ENCODE measurements at regions not wholly inside any gene's neighbourhood (a gene's known extent, or its start where the extent isn't known, plus 50 kb on each side); places are given as distances from the start of the nearest gene placed in this dataset.
"Not testable (repeated sequence)": the region's sequence is repeated elsewhere in the genome, so short reads cannot be mapped to it uniquely, and the experiment has no call there.

DNA sequence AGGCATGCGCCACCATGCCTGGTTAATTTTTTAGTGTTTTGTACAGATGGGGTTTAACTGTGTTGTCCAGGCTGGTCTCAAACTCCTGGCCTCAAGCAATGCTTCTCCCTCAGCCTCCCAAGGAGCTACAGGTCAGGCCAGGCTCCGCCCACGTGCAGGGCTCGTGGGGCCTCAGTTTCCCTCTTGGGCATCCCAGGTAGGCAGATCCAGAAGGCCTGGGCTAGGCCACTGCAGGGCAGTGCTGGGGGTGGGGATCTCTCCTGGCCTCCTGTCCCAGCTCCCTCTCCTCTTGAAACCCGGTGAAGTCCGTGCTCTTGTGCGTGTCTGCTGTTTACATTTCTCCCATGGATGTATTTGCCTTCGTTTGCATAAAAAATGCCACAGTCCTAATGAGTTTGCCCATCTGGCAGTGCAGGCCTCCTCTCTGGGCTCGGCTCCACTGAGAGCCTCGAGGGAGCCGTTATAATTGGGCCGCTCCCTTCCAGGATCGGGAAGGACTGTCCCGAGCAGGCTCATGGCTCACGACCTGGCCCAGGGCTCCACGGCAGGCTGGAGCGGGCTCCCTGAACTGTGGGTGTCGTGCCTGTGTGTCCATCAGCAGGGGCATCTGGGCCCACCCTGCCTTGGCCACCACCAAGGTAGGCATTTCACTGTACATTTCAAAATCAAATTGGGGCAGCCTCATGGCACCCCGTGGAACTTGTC, 52.6 kb upstream of the RUFY1 start:
- no peak for DNase-seq

- no peak for DNase-seq
Observed at GRCh38 chr5:179495906-179496455, 54.4 kb upstream of the RUFY1 start.

DNA sequence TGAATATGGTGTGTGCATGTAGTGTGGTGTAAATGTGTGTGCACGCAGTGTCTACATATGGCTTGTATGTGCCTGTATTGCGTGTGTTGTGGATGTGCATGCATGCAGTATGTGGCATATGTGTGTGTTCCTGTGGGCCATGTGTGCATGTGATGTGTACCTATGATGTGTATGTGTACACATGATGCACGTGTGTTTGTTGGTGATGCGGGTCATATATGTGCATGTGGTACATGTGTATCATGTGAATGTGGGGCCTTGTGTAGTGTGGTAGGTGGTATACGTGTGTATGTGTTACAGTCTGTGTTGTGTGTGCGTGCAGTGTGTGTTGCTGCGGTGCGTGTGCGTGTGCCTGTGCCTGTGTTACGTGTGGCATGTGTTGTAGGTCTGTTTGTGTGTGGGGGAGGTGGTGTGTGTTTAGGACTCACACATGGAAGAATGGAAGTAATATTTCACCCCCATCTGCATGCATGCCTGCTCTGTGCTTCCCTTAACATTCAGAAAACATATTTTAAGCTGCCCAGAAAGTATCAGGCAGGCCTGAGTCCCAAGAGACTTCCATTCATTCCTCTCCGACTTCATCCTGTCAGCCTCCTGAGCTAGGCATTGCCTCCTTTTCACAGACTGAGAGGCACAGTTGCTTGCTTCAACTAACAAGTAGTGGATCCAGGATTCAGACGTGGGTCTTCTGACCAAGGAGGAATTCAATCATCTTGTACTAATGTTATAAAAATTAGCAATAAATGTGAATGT, 55.4 kb upstream of the RUFY1 start:
- no peak for DNase-seq

DNA sequence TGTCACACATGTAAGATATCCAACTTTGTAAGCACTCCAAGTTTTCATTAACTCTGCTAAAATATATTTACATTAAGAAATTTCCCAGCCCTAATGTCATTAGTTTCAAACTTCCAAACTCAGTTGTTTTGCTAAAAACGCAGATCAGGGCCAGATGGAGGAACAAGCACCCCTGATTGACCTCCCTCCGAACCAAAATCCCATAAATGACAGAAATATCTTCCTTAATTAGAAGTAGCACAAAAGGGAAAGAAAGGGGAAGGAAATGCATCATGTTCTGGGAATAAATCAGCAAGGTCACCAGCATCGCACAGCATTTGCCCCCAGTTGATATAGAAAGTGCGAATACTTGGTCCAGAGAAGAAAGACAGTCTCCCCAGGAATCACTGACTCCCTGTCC, 61.4 kb upstream of the RUFY1 start:
- DNase-seq = no peak

GRCh38 chr5:179488491-179488890, 61.9 kb upstream of the RUFY1 start:
- no peak for DNase-seq

DNA sequence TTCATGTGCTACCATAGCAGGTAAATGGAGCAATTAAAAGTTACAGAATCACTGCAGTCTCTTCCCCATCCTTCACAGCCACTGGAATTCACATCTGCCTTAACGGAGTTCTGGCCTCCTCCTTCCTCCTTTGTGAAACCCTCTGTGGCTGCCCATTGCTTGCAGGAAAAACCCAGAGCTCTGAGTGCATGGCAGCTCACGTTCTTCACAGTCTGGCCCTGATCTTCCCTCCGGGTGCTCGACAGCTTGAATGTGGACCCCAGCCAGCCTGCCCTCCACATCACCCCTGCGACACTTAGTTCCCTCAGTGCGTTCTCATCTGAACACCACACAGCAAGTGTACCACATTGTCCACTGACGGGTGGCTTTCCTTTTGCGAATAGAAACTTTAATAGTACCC, 63.2 kb upstream of the RUFY1 start:
- no peak for DNase-seq

- DNase-seq = no peak
Observed at GRCh38 chr5:179486596-179487051, 63.7 kb upstream of the RUFY1 start.

- no peak for DNase-seq
Observed at GRCh38 chr5:179485845-179486575, 64.3 kb upstream of the RUFY1 start.

DNA sequence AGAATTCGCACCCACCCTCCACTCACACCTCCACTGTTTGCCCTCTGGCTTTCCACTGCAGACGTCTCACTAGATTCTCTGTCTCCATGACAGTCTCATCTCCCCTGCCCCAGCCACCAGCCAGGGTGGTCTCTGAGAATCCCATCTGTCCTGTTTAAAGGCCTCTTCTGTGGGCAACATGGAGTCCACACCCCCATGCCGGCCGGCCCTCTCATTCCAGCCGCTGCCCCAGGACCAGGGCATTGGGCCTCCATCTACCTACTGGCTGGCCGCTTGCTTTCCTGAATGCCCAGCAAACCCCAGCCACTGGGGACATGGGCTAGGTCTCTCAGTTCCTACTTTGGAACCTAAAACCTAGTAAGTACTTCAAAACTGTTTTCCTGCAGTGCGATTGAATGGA, 65.6 kb upstream of the RUFY1 start:
- DNase-seq = no peak

DNA sequence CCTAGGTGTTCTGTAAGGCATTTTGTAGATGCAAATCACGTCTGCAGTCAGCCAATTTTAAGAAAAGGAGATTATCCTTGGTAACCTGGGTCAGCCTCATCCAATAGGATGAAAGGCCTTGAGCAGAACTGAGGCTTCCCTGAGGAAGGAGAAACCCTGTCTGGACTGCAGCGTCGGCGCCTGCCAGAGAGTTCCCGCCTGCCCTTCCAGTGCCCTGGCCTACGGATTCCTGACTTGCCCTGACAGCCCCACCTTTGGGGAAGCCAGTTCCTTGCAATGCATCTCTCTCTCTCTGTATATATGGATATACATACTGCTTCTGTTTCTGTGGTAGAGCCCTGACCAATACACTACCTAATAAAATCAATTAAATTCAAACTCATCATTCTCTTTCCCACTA, 66.2 kb upstream of the RUFY1 start:
- DNase-seq = no peak

DNA sequence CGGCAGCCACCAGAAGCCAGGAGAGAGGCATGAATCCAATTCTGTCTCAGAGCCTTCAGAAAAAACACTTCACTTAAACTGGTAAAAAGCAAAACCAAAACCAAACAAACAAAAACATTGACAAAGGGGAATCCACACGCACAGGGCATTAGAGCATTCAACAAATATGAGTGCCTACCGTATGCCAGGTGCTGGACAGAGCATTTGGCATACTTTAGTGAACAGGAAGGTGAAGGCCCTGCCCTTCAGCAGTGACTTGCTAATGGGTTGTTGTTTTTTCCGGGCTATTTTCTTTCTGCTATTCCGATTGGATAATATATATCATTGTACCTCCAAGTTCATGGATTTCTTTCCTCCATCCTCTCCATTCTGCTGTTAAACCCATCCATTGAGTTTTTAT, 71.7 kb upstream of the RUFY1 start:
- no peak for DNase-seq

GRCh38 chr5:179475208-179475751, 75.1 kb upstream of the RUFY1 start:
- no peak for DNase-seq

- no peak for DNase-seq
Observed at GRCh38 chr5:179472641-179473040, 77.7 kb upstream of the RUFY1 start.

DNA sequence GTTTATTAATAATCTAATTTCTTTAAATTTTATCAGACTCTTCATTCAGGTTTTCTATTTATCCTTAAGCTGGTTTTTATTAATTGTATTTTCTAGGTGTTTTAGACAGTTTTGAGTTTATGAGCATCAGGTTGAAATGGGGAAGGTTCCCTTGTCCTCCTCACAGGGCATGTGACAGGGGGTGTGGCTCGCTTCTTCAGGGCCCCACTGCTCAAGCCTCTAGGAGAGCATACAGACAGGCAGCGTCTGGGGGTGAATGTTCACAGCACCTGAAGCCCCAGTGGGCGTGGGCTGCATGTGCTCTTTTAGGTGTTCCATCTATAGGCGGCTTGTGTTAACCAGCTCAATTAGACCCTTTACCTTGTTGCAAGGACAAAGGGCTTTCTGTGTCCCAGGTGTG, 78.2 kb upstream of the RUFY1 start:
- DNase-seq = no peak

DNA sequence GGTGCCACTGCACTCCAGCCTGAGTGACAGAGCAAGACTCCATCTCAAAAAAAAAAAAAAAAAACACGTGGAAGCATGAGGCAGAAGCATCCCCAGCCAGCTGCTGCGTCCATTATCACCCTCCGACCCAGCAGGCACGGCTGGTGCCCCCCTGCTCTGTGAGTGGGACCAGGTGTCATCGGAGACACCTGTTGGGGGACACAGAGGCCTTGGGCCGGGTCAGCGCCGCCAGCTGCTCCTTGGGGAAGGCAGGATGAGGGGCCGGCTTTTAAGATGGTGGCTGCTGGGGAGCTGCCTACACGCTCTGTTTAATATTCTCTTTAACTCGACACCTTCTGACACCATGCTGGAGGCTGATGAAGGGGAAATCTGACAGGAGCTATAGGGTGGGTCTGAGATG, 80.2 kb upstream of the RUFY1 start:
- no peak for DNase-seq

DNA sequence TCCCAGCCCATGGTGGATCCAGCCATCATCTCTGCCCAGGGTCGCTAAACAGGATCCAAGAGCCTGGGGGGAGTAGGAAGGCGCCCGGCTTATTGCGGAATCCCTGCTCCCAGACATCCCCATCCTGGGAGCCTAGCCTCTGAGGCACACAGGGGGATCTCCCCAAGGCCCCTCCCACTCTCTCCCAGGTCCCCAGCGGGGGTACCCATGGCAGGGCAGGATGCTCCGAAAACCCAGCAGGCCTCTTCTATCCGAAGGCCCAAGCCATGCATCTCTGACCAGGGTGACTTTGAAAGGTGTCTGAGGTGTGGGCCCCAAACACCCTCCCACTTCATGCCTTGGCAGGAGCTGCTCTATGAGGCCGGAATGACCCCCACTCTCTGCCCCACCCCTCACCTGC, 81.7 kb upstream of the RUFY1 start:
- DNase-seq = no peak

GRCh38 chr5:179467441-179467840, 82.9 kb upstream of the RUFY1 start:
- no peak for DNase-seq

- DNase-seq = no peak
Observed at GRCh38 chr5:179464631-179465030, 85.7 kb upstream of the RUFY1 start.

- no peak for DNase-seq
Observed at GRCh38 chr5:179462040-179462439, 88.3 kb upstream of the RUFY1 start.

GRCh38 chr5:179461576-179461975, 88.8 kb upstream of the RUFY1 start:
- no peak for DNase-seq

DNA sequence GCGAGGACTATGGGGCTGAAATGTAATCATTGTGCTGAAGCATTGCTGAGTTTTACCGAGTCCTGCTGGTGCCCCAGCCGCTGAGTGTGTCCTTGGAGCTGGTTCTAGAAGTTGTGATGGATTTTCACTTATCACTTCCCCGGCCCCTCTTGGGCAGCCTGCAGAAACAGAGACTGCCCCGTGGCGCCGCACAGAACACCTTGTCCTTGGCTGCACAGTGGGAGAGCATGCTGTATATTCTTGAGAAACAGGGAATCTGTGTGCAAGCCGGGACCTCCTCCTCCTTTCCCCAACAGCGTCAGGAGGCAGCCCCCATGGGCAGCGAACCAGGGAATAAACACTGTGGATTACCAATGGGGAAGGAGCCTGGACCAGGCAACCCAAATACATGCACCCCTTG, 90.6 kb upstream of the RUFY1 start:
- DNase-seq = no peak

- DNase-seq = no peak
Observed at GRCh38 chr5:179457612-179458011, 92.7 kb upstream of the RUFY1 start.

DNA sequence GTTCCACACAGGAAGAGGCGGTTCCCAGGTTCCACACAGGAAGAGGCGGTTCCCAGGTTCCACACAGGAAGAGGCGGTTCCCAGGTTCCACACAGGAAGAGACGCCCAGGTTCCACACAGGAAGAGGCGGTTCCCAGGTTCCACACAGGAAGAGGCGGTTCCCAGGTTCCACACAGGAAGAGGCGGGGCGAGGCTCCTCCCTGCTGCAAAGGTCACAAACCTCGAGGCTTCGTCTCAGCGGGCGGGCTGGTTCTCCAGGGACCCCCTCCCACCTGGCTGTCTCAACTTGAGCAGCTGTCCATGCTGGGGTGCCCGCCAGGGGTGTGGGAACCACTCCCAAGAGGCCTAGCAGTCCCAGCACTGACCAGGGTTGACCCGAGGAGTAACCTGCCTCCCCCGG, 94.3 kb upstream of the RUFY1 start:
- not testable (repeated sequence) for DNase-seq

Measured in activated CD8-positive, alpha-beta memory T cell treated with anti-CD3 and anti-CD28 coated beads, Interleukin-2, amount 50 U/mL, for 48 hours (primary cell).